Activated naive CD8-positive, alpha-beta T cell treated with anti-CD3 and anti-CD28 coated beads, Interleukin-2, amount 50 U/mL, for 24 hours (primary cell): ENCODE measurements at regions not wholly inside any gene's neighbourhood (a gene's known extent, or its start where the extent isn't known, plus 50 kb on each side); places are given as distances from the start of the nearest gene placed in this dataset.
A peak's percentile ranks its signal among the peaks of the same experiment; 100 is the strongest.
"Not testable (repeated sequence)": the region's sequence is repeated elsewhere in the genome, so short reads cannot be mapped to it uniquely, and the experiment has no call there.

Experiments
- ATAC-seq: fragments of 150-1000 bp; cut with Tn5 transposase; one replicate; pipeline ENCODE4 v1.10.0; 2021
- DNase-seq: peaks from one replicate; pipeline ENCODE4 v3.0.0; 2021
- H3K27ac Mint-ChIP-seq: one replicate; pipeline ENCODE4 v1.8.0; 2021; ENCODE audit warnings: mild to moderate bottlenecking, mixed read lengths
- H3K27me3 Mint-ChIP-seq: one replicate; pipeline ENCODE4 v1.8.0; 2021; ENCODE audit warnings: mixed read lengths
- H3K36me3 Mint-ChIP-seq: one replicate; pipeline ENCODE4 v1.8.0; 2021; ENCODE audit warnings: low read depth, mixed read lengths
- H3K4me1 Mint-ChIP-seq: one replicate; pipeline ENCODE4 v1.8.0; 2021; ENCODE audit warnings: mixed read lengths
- H3K4me3 Mint-ChIP-seq: one replicate; pipeline ENCODE4 v1.8.0; 2021; ENCODE audit warnings: mild to moderate bottlenecking, moderate library complexity, mixed read lengths
- H3K9me3 Mint-ChIP-seq: one replicate; pipeline ENCODE4 v1.8.0; 2021; ENCODE audit warnings: mixed read lengths

DNA sequence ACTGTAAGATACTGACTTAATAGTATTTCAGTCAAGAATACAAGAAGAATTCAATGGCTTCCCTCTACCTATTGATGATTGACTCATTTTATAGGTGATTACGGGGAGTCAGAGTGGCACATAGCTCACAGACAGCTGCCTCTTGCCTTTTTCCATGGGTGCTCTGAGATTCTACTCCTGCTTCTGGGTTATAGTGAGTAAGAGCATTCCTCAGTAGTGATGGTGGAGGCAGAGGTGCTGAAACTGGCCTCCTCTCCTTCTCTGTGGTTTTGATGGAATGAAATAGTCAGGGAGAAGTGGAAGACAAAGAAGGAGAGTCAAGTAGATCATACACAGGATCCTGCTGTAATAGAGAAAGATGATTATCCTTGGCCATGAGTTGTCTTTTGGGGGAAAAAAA lies 438.2 kb upstream of the FAR2 start:
- DNase-seq = no peak
- Mint-ChIP-seq H3K36me3 (no peaks in the 10 kb centered on the region), H3K4me1 (no peaks in the 10 kb centered on the region), H3K27ac (no peak overlapping the region), H3K9me3 (no peaks in the 10 kb centered on the region), H3K27me3 (no peaks in the 10 kb centered on the region), H3K4me3 (no peak overlapping the region)
- ATAC-seq = no peak

DNA sequence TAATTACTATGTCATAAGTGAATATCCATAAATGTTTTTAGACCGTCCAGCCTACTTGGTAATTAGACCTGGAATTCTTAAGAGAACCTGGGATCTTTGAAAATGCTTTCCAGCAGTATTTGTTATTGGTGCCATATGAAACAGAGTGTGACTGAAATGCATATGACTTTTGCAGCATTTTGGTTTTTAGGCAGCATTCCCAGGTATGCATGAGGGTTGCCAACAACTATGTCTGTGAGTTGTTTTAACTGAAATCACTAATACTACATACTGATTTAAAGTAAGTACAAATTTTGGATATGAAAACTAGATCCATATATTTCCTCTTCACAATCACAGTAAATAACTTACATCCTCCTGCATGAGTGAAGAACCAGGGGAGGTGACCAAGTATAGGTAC lies 437.7 kb upstream of the FAR2 start:
- Mint-ChIP-seq H3K4me1 (no peaks in the 10 kb centered on the region), H3K9me3 (no peaks in the 10 kb centered on the region), H3K27ac (no peak overlapping the region), H3K27me3 (no peaks in the 10 kb centered on the region), H3K36me3 (no peaks in the 10 kb centered on the region), H3K4me3 (no peak overlapping the region)
- DNase-seq (no peak), ATAC-seq (no peak)

DNA sequence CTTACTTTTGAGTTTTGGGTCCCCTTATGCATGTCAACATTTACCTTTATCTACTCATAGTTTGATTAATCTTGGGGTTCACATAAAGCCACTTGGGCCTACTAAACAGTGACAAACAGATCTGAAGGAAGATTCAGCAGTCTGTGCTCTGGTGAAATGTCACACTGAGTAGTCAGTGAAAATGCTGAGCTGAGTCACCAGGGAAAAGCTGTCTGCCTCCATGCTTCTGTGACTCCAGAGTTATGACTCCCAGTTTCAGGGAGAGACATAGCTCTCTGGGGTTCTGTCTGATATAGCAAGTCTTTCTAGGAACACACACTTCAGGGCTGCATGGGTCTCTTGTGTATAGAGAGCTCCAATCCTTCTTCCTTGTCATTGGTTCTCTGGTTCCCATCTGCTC lies 406.3 kb upstream of the FAR2 start:
- ATAC-seq (no peak), DNase-seq (no peak)
- Mint-ChIP-seq H3K27me3 (peaks cover 5% of the 10 kb centered on the region), H3K36me3 (no peaks in the 10 kb centered on the region), H3K4me1 (no peaks in the 10 kb centered on the region), H3K27ac (no peak overlapping the region), H3K4me3 (no peak overlapping the region), H3K9me3 (no peaks in the 10 kb centered on the region)

DNA sequence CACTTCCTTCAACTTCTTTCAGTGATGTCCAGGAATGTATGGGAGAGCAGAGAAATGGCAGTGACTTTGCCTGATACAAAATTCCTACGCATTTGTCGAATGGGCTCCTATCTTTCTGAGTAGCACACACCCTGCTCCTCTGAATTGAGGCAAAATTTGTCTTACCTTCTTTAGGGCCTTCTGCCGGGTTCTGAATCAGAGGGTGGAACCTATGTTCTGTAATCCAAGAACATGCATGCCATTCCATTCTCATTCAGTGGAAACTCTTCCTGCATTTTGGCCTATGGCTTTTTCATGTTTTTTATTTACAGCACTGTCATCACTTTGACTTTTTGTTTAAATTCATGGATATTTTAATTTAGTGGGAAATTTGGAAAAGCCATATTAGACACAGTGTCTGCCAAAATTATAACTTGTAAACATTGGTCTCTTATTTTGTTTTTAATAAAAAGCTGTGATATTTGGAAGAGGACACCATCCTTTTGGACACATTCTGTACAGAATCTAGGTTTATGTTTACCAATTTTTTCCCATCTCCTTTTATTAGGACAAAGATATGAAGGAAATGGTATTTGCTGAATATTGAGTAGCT lies 402.2 kb upstream of the FAR2 start:
- Mint-ChIP-seq H3K27ac (no peak overlapping the region), H3K9me3 (no peaks in the 10 kb centered on the region), H3K4me3 (no peak overlapping the region), H3K36me3 (no peaks in the 10 kb centered on the region), H3K4me1 (no peaks in the 10 kb centered on the region), H3K27me3 (peaks cover 5% of the 10 kb centered on the region)
- no peak for ATAC-seq
- no peak for DNase-seq

DNA sequence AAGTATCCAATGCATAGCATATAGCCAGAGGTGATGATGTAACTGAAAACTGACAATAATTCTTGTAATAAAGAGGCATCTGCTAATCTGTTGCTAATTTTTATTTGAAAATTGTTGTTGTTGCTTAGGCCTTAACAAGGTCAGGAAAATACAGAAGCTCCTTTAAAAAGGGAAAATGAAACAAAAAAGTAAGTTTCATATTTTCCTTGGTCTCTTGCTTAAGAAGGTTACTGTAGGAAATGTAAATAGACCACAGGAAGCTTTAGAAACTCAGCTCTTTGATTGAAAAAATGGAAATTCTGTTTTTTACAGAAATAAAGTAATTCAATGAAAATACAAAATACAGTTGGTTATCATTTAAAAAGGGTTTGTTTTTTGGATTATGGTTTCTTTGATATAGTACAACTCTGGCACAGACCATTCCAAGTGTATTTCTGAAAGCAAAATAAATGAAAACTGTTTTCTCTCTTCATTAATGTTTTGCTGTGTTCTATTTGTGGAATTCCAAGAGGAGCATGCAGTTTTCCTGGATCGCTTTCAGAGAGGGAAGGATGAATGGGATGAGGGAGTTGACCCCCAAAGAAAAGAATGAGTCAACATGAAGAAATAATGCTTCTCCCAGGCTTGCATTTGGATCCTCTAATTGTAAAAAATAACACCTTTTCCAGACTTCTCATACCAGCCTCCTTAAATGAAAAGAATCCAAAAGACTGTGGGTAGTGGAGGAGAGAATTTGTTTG lies 398.0 kb upstream of the FAR2 start:
- no peaks in the 10 kb centered on the region for H3K4me1 Mint-ChIP-seq
- no peaks in the 10 kb centered on the region for H3K27me3 Mint-ChIP-seq
- H3K36me3 Mint-ChIP-seq = no peaks in the 10 kb centered on the region
- H3K4me3 Mint-ChIP-seq = no peak overlapping the region
- peaks cover 6% of the 10 kb centered on the region for H3K9me3 Mint-ChIP-seq
- DNase-seq (no peak), ATAC-seq (no peak)
- no peak overlapping the region for H3K27ac Mint-ChIP-seq

DNA sequence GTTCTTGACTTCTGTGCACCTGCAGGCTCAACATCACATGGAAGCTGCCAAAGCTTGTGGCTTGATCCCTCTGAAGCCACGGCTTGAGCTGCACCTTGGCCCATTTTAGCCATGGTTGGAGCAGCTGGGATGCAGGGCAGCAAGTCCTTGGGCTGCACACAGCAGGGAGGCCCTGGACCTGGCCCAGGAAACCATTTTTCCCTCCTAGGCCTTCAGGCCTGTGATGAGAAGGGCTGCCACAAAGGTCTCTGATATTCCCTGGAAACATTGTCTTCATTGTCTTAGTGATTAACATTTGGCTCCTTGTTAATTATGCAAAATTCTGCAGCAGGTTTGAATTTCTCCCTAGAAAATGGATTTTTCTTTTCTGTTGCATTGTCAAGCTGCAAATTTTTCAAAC lies 394.1 kb upstream of the FAR2 start:
- Mint-ChIP-seq H3K9me3 (peaks cover 6% of the 10 kb centered on the region), H3K4me3 (no peak overlapping the region), H3K36me3 (no peaks in the 10 kb centered on the region), H3K4me1 (peaks cover 2% of the 10 kb centered on the region), H3K27ac (no peak overlapping the region), H3K27me3 (peaks cover 3% of the 10 kb centered on the region)
- ATAC-seq = no peak
- no peak for DNase-seq

DNA sequence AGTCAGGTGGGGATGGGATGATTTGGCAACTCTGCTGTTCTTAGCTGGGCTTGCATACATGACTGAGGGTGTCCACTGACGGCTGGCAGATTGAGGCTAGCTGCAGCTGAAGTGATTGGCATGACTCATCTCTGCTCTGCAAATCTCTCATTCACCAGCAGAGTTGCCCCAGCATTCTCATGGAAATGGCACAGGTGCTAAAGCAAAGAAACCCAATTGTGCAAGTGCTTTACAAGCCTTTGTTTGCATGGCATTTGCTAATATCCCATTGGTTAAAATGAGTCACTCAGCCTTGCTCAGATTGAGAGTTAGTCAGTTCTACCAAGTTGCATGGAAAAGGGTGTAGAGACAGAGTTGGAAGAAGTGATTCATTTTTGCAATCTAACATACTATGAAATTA lies 389.7 kb upstream of the FAR2 start:
- DNase-seq = no peak
- H3K27me3 Mint-ChIP-seq = peaks cover 3% of the 10 kb centered on the region
- H3K9me3 Mint-ChIP-seq = peaks cover 6% of the 10 kb centered on the region

DNA sequence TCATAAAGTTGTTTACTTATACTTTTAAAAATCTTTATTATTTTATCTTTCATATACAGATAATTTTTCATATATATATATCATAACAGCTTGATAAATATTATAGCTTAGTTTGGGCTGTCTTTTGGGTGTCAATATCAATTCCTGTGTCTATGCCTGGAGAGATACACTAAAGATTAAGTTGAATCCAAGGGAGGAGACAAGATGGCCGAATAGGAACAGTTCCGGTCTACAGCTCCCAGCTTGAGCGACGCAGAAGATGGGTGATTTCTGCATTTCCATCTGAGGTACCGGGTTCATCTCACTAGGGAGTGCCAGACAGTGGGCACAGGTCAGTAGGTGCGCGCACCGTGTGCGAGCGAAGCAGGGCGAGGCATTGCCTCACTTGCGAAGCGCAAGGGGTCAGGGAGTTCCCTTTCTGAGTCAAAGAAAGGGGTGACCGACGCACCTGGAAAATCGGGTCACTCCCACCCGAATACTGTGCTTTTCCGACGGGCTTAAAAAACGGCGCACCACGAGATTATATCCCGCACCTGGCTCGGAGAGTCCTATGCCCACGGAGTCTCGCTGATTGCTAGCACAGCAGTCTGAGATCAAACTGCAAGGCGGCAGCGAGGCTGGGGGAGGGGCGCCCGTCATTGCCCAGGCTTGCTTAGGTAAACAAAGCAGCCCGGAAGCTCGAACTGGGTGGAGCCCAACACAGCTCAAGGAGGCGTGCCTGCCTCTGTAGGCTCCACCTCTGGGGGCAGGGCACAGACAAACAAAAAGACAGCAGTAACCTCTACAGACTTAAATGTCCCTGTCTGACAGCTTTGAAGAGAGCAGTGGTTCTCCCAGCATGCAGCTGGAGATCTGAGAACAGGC lies 388.8 kb upstream of the FAR2 start:
- H3K4me1 Mint-ChIP-seq, H3K4me3 Mint-ChIP-seq, H3K27me3 Mint-ChIP-seq, H3K27ac Mint-ChIP-seq, ATAC-seq, DNase-seq, H3K9me3 Mint-ChIP-seq, H3K36me3 Mint-ChIP-seq: not testable (repeated sequence)

More for the DNA sequence above, 389.7 kb upstream of the FAR2 start:
- no peaks in the 10 kb centered on the region for H3K36me3 Mint-ChIP-seq
- no peak overlapping the region for H3K27ac Mint-ChIP-seq
- H3K4me3 Mint-ChIP-seq = no peak overlapping the region
- peak; percentile 59 for ATAC-seq
- H3K4me1 Mint-ChIP-seq = peaks cover 2% of the 10 kb centered on the region

DNA sequence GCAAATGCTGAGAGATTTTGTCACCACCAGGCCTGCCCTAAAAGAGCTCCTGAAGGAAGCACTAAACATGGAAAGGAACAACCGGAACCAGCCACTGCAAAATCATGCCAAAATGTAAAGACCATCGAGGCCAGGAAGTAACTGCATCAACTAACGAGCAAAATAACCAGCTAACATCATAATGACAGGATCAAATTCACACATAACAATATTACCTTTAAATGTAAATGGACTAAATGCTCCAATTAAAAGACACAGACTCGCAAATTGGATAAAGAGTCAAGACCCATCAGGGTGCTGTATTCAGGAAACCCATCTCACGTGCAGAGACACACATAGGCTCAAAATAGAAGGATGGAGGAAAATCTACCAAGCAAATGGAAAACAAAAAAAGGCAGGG lies 387.2 kb upstream of the FAR2 start:
- H3K4me3 Mint-ChIP-seq, ATAC-seq, DNase-seq, H3K4me1 Mint-ChIP-seq, H3K36me3 Mint-ChIP-seq, H3K9me3 Mint-ChIP-seq, H3K27ac Mint-ChIP-seq, H3K27me3 Mint-ChIP-seq: not testable (repeated sequence)

DNA sequence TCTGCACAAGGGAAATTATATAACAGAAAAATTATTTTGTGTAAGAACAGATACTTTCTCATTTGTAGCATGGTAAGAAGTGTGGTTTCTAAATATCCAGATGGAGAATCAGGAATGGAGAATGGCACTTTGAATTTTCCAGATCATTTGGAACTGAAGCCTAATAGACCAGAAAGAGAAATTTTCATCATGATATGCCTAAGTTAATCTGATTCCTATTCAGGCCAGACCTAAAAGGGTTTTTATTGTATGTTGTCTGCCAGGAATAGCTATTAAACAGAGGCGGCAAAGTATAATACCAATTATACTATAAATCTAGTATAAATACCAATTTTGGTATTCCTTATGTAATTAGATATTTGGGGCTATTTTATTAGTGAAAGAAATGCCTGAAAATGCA lies 382.7 kb upstream of the FAR2 start:
- Mint-ChIP-seq H3K27ac (no peak overlapping the region), H3K36me3 (no peaks in the 10 kb centered on the region), H3K27me3 (peaks cover 2% of the 10 kb centered on the region), H3K9me3 (no peaks in the 10 kb centered on the region), H3K4me3 (no peak overlapping the region), H3K4me1 (no peaks in the 10 kb centered on the region)
- no peak for DNase-seq
- no peak for ATAC-seq

DNA sequence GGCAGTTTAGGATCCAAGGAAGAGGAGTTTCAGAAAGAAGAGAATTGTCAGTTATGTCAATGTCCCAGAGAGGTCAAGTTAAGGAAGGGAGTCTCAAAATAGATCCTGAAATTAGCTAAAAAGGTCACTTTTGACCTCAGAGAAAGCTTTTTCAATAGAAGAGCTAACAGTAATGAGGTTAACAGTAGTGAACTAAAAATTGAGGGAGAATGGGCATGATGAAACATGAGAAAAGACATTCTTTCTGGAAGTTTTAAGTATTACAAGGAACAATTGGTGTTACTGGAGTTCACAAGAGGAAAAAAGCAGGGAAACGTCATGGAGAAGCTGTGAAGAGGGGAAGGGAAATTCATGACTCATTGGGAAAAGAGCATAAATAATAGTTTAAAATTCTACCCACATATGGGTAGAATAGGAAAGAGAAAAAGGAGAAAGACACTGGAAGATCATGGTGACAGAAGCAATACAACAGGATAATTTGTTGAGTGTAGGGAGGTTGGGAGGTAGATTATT lies 381.2 kb upstream of the FAR2 start:
- no peaks in the 10 kb centered on the region for H3K9me3 Mint-ChIP-seq
- no peaks in the 10 kb centered on the region for H3K4me1 Mint-ChIP-seq
- DNase-seq = no peak
- H3K27ac Mint-ChIP-seq = no peak overlapping the region
- H3K4me3 Mint-ChIP-seq = no peak overlapping the region
- H3K27me3 Mint-ChIP-seq = peaks cover 2% of the 10 kb centered on the region
- no peak for ATAC-seq
- H3K36me3 Mint-ChIP-seq = no peaks in the 10 kb centered on the region

DNA sequence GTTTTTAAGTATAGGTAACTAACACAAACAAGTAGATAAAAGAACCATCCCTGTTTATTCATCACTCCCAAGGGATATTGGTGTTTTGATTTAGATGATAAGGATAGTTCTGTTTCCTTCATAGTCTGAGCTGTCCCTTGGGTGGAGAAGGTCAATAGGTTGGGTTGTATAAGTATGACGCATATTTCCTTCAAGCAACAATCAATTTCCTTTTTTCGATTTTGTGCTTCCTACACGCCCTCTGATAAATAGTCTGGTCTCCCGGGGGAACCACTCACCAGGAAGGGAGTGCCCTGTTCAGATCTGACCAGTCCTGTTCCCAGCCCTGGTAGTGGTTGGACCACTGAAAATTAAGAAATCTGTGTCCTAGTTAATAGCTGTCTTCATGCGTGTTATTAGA lies 378.8 kb upstream of the FAR2 start:
- Mint-ChIP-seq H3K27ac (no peak overlapping the region), H3K27me3 (peaks cover 2% of the 10 kb centered on the region), H3K4me1 (no peaks in the 10 kb centered on the region), H3K4me3 (no peak overlapping the region), H3K9me3 (no peaks in the 10 kb centered on the region), H3K36me3 (no peaks in the 10 kb centered on the region)
- DNase-seq (no peak), ATAC-seq (no peak)

DNA sequence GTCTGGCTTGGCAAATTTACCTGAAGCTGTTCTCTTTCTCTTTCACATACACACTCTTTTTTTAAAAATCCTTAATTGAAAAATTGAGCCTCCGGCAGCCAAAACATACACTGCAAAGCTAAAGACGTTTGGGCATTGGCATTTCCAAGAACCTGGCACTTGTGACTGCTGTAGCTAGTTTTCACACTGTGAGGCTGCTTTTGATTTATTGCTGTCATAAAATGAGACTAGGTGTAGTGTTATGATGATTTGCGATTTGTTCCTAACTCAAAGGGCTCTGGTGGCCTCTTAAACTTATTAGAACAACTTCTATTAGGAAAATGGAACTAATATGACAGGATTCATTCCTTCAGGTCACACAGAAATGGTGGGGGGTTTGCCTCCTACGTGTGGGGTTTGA lies 377.1 kb upstream of the FAR2 start:
- no peak overlapping the region for H3K4me3 Mint-ChIP-seq
- H3K27ac Mint-ChIP-seq = no peak overlapping the region
- H3K4me1 Mint-ChIP-seq = no peaks in the 10 kb centered on the region
- no peaks in the 10 kb centered on the region for H3K9me3 Mint-ChIP-seq
- ATAC-seq (no peak), DNase-seq (no peak)
- no peaks in the 10 kb centered on the region for H3K36me3 Mint-ChIP-seq
- peaks cover 2% of the 10 kb centered on the region for H3K27me3 Mint-ChIP-seq

DNA sequence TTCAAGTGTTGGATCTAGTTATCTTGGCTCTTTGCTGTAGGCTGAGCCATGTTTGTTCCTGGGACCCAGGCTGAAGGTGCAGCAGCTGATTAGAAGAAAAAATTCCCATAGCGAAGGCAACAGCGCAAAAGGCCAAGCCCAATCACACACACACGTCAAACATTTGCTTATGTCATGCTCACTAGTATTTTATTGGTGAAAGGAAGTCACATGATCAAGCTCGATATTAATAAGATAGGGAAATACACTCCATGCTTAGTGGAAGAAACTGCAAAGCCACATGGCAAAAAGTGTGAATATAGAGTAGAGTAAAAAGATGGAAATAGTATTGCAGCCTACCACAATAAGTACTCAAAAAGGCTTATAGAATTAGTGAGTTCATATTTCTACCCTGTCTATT lies 373.5 kb upstream of the FAR2 start:
- DNase-seq (no peak), ATAC-seq (no peak)
- Mint-ChIP-seq H3K9me3 (no peaks in the 10 kb centered on the region), H3K27ac (no peak overlapping the region), H3K4me3 (no peak overlapping the region), H3K36me3 (no peaks in the 10 kb centered on the region), H3K4me1 (peaks cover 2% of the 10 kb centered on the region), H3K27me3 (peaks cover 4% of the 10 kb centered on the region)

DNA sequence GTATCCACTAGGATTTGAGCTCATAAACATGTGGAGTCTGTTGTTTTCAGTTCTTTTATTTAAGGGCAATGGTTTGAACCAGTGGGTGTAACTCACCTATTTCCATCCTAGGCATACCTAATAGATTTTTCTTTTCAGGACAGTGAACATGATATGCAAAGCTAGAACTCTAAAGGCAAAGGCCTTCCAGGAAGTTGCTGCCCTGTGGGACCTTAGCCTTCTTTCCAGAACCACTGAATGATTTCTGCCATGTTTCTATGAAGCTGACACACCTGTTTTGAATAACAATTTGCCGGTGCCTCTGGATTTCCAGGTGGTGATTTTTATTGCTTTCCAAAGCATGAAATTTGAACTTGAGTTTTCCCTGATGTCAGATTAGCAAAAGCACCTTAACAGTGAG lies 372.9 kb upstream of the FAR2 start:
- H3K27me3 Mint-ChIP-seq = peaks cover 2% of the 10 kb centered on the region
- no peak for ATAC-seq
- H3K4me1 Mint-ChIP-seq = peaks cover 2% of the 10 kb centered on the region
- H3K27ac Mint-ChIP-seq = no peak overlapping the region
- no peaks in the 10 kb centered on the region for H3K9me3 Mint-ChIP-seq
- no peaks in the 10 kb centered on the region for H3K36me3 Mint-ChIP-seq
- no peak for DNase-seq
- no peak overlapping the region for H3K4me3 Mint-ChIP-seq
